Activated CD4-positive, alpha-beta T cell treated with anti-CD3 and anti-CD28 coated beads, Interleukin-10, Interleukin-2, amounts not matched to agents 100 ng/mL and 50 ng/mL, durations not matched to agents 16 hours and 8 hours (primary cell): ENCODE measurements at regions not wholly inside any gene's neighbourhood (a gene's known extent, or its start where the extent isn't known, plus 50 kb on each side); places are given as distances from the start of the nearest gene placed in this dataset.
A peak's percentile ranks its signal among the peaks of the same experiment; 100 is the strongest.
"Not testable (repeated sequence)": the region's sequence is repeated elsewhere in the genome, so short reads cannot be mapped to it uniquely, and the experiment has no call there.

Experiments used
- DNase-seq: peaks from one replicate; pipeline ENCODE4 v3.0.0-alpha.2; 2020

GRCh38 chr6:105691081-105691480, 288.2 kb upstream of the PREP start:
- no peak for DNase-seq

DNA sequence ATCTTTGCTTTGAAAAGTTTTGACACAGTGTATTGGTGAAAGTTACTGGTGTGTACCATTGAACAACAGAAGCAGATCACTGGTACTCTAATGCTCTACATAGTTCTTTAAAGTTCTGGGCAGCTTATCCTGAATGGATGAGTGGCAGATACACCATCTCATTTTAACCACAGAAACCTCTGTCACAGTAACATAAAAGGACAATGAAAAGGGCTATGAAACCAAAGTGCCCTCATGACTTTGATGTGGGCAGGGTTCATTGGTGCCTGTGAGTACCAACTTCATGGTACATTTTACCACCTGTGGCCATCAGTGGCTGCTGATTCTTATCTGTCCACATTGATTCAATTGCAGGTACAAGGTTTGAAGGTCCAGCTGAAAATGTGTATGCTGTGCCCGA, 285.7 kb upstream of the PREP start:
- DNase-seq, result no peak

GRCh38 chr6:105686793-105687192, 283.9 kb upstream of the PREP start:
- DNase-seq, result not testable (repeated sequence)

DNA sequence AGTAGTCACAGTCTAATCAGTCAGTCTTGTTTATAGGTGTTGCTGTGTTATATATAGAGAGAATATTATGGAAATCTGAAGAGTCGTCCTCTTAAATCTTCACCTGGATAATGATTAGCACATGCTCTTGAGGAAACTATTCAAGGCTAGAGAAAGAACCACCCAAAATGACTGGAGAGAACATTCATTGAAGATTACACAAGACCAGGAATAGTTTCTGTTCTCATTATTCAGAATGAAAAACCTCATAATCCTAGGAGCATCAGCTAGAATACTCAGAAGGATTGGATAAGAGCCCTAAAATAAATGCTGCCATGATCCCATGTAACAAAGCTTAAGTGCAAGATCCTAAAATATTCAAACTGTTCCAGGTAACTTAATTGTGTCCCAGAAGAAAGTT, 278.2 kb upstream of the PREP start:
- no peak for DNase-seq

DNA sequence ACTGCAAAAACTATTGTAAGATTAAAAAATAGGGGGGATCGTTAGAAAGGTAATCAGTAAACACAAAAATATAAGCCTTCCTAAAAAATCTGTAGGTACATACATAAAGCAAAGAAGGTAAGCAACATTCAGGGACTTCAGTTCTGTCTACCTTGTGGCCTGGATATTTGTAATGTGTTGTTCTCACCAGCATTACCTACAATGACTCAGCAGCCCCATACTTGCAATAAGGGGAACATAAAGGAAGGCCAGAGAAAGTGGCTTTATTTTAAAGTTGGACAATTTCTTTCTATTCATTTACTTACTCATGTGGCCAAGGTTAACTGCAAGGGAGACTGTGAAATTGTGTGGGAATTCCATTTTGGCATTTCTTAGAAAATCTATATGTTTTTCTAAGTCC, 277.2 kb upstream of the PREP start:
- peak; percentile 14 for DNase-seq

- DNase-seq, result no peak
Observed at GRCh38 chr6:105678516-105678915, 275.6 kb upstream of the PREP start.

DNA sequence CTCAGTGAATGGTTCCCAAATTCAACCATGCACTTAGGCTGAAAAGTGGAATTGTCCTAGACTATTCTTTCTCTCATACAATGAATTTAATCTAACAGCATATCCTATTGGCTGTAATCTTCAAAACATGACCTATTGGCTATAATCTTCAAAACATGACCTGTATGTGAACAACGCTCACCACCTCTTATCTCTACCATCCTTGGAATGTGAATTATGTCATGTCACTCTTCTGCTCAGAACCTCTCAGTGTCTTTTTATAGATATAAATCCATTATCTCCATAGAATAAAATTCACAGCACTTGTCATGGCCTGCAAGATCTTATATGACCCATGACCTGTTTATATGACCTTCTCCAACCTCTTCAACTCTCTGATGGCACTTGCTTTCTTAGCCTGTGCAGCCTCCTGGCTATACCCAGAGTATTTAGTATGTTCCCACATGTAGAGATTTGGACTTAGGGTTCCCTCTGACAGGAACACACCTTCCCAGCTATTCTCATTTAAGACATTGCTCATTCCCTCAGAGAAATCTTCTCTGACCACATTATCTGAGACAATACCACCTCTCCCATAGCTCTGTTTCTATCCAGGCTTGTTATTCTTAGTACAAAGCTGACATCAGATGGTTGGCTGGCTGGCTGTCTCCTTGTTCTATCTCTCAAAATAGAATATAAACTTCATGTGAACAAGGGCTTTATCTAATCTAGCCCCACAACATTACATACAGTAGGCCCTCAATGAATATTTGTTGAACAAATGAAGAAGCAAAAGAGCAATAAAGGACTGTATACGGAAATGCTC, 275.0 kb upstream of the PREP start:
- no peak for DNase-seq

DNA sequence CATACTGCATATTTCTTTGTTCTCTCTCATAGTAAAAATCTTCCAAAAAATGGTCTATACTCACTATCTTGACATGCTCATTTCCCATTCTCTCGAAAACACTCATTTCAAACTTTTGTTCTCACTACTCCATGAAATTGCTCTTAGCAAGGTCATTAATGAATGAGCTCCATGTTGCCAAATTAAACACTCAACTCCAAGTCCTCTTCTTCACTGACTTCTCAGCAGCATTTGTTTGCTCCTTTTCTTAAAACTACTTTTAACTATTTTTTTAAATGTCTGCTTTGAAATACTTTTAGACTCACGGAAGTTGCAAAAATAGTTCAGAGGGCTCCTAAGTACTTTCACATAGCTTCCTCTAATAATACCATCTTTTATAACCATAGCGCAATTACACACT, 274.0 kb upstream of the PREP start:
- DNase-seq, result no peak

GRCh38 chr6:105675715-105676397, 273.0 kb upstream of the PREP start:
- peak; percentile 44 for DNase-seq

GRCh38 chr6:105672856-105673538, 270.1 kb upstream of the PREP start:
- DNase-seq, result not testable (repeated sequence)

GRCh38 chr6:105669232-105669631, 266.4 kb upstream of the PREP start:
- no peak for DNase-seq

GRCh38 chr6:105667056-105667455, 264.2 kb upstream of the PREP start:
- DNase-seq, result no peak

GRCh38 chr6:105664931-105665330, 262.0 kb upstream of the PREP start:
- DNase-seq, result peak; percentile 56

DNA sequence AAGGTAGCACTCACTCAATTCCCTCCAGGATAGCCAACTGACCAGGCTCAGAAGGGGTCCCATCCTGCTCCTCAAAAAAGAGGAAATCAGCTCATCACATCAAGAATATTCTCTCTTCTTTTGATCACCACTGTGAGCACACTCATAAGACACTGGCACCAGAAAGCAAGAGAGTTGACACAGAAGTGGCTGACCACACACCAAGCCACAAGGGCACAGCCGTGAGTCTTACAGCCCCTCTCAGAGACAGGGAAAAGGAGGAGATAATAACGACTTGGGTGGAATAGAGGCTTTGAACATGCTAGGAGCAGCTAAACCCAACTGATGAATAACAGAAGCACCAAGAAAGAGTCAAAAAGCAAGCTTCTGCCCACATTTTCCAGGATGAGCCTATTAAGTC, 249.1 kb upstream of the PREP start:
- DNase-seq, result peak; percentile 64

DNA sequence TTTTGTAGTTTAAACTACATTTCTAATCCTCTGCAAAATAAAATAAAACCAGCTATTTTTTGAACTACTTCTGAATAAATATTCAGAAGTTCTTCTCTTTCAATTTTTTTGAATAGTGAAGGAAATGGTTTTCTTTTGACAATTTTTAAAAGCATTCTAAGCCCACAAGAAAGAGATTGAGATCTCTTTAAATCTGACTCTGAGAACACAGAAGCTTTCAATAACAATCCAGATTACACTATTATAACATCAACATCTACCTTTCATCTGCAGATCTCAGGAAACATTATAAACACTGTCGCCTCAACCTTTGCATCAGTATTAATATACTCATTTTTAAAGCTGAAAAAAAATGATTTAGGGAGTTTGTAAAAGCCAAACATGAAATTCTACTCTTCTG, 247.5 kb upstream of the PREP start:
- no peak for DNase-seq

DNA sequence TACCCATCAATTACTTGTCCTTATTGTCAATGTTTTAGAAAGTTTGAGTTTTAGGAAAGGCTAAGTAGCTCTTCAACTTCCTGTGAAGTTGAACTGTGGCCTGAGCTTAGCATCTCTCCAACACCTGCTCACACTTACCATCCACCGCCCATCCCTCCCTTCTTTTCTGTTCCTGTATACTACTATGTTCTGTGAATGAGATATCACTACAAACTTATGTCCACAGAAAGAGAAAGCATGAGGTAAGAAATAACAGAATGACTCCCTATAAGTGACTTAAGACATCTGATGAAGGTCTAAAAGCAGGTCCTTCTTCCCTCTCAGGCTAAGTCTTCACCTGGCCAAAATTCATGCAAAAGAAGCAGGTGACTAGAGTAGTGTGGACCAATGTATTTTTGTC, 246.3 kb upstream of the PREP start:
- DNase-seq, result peak; percentile 44

- peak; percentile 72 for DNase-seq
Observed at GRCh38 chr6:105648276-105648675, 245.4 kb upstream of the PREP start.

- DNase-seq, result peak; percentile 97
Observed at GRCh38 chr6:105646391-105646867, 243.5 kb upstream of the PREP start.

- no peak for DNase-seq
Observed at GRCh38 chr6:105645958-105646357, 243.1 kb upstream of the PREP start.

DNA sequence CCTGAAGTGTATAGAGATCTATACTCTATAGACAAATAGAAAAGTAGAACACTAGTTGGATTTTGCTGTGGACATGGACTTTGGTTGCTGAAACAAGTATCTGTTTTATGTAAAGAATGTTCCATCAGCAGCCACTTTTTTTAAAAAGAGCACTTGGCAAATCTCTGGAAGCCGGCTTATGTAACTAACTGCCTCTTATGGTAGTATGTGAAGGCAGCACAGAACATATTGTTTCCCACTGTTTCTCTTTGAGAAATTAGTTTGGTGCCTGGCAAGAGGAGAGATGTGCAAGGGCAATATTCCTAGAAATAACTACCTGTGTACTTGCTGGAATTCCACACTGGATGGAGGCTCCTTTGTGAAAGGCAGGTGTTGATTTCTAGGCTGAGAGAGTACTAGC, 242.3 kb upstream of the PREP start:
- no peak for DNase-seq

DNA sequence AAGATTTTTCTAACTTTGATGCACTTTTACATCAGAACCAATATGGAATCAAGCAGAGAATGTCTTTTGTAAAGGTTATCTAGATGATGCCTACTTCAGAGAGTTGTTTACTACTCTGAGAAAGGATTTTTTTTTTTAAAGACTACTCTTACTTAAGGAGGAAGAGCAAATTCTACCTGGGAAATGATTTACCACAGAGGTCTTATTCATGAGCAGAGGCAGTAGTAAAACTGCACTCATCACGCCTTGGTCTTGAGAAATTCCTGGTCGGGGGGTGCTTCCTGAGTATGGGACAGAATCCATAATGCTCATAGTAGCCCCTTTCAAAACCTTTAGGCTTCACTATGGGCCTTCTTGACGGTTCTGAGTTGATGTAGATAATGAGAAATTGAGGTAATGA, 241.8 kb upstream of the PREP start:
- DNase-seq, result no peak

- DNase-seq, result no peak
Observed at GRCh38 chr6:105644073-105644489, 241.2 kb upstream of the PREP start.

DNA sequence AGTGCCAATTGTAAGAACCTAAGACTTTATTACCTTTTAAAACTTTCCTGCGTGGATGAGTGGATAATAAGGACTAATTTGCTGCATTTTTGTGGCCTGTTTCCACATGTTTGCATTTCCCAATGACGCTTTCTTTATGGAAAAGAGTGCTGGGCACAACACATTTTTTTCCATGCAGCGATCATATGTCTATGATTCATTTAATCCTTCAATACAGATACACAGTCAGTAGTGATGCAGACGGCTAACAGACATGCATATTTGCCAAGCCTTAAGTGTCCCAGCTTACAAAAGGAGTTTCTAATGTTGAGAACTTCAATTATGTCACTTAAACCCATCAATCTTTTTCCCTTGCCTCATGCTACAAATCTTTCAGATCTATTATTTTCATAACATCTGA, 239.8 kb upstream of the PREP start:
- no peak for DNase-seq

GRCh38 chr6:105641504-105641903, 238.6 kb upstream of the PREP start:
- no peak for DNase-seq
